Hepatocyte (in vitro differentiated cells): ENCODE measurements at regions not wholly inside any gene's neighbourhood (a gene's known extent, or its start where the extent isn't known, plus 50 kb on each side); places are given as distances from the start of the nearest gene placed in this dataset.

Experiments used
- DNase-seq: peaks from one replicate; pipeline ENCODE4 v3.0.0-alpha.2; 2016; ENCODE audit warnings: low spot score
- H2AFZ ChIP-seq: fragments of 200-600 bp; sonication (generic); 2 replicates; pipeline ENCODE4 v1.6.0; 2016; ENCODE audit warnings: antibody characterized with exemption, mild to moderate bottlenecking
- H3K27ac ChIP-seq: fragments of 200-600 bp; sonication (generic); 2 replicates; pipeline ENCODE4 v1.5.1; 2016; ENCODE audit warnings: mild to moderate bottlenecking
- H3K27me3 ChIP-seq: fragments of 200-600 bp; sonication (generic); 2 replicates; pipeline ENCODE4 v1.6.1; 2016
- H3K36me3 ChIP-seq: fragments of 200-600 bp; sonication (generic); replicated peaks from 2 replicates; pipeline ENCODE4 v1.5.1; 2016; ENCODE audit warnings: low read depth; ENCODE audit not compliant: insufficient read depth
- H3K4me1 ChIP-seq: fragments of 200-600 bp; sonication (generic); 2 replicates; pipeline ENCODE4 v1.5.1; 2016; ENCODE audit warnings: mild to moderate bottlenecking, moderate library complexity; ENCODE audit not compliant: insufficient read depth
- H3K4me2 ChIP-seq: fragments of 200-600 bp; sonication (generic); 2 replicates; pipeline ENCODE4 v1.6.0; 2016
- H3K4me3 ChIP-seq: fragments of 200-600 bp; sonication (generic); 2 replicates; pipeline ENCODE4 v1.5.1; 2016; ENCODE audit warnings: mild to moderate bottlenecking
- H3K79me2 ChIP-seq: fragments of 200-600 bp; sonication (generic); 2 replicates; pipeline ENCODE4 v1.6.0; 2017; ENCODE audit warnings: mild to moderate bottlenecking
- H3K9me2 ChIP-seq: fragments of 200-600 bp; sonication (generic); replicated peaks from 2 replicates; pipeline ENCODE4 v1.6.0; 2017; ENCODE audit warnings: mild to moderate bottlenecking; ENCODE audit not compliant: insufficient read depth
- H3K9me3 ChIP-seq: fragments of 200-600 bp; sonication (generic); 2 replicates; pipeline ENCODE4 v1.5.1; 2016; ENCODE audit warnings: low read depth, mild to moderate bottlenecking
- H4K20me1 ChIP-seq: fragments of 200-600 bp; sonication (generic); 2 replicates; pipeline ENCODE4 v1.6.0; 2016; ENCODE audit warnings: mild to moderate bottlenecking; ENCODE audit not compliant: insufficient read depth, poor library complexity, severe bottlenecking
- EZH2 ChIP-seq: fragments of 200-600 bp; sonication (generic); IDR thresholded peaks from 2 replicates; pipeline ENCODE4 v1.6.1; 2016; ENCODE audit warnings: antibody characterized with exemption, mild to moderate bottlenecking, borderline replicate concordance
- EZH2phosphoT487 ChIP-seq: fragments of 200-600 bp; sonication (generic); IDR thresholded peaks from one replicate; pipeline ENCODE4 v1.6.1; 2018; ENCODE audit warnings: antibody characterized with exemption, mild to moderate bottlenecking, low read depth, moderate library complexity; ENCODE audit not compliant: unreplicated experiment, severe bottlenecking
- WGBS: methylation state at CpG from one replicate; pipeline ENCODE4 v1.1.6; 2016; ENCODE audit warnings: low lambda C conversion rate; ENCODE audit errors: missing lambda C conversion rate; 5-methylcytosine and 5-hydroxymethylcytosine counted together
- TF ChIP-seq, protein P1 (sequence below): fragments of 200-600 bp; sonication (generic); IDR thresholded peaks from 2 replicates; pipeline ENCODE4 v1.5.1; 2016; ENCODE audit warnings: antibody characterized with exemption, mild to moderate bottlenecking; ENCODE audit not compliant: poor library complexity

DNA sequence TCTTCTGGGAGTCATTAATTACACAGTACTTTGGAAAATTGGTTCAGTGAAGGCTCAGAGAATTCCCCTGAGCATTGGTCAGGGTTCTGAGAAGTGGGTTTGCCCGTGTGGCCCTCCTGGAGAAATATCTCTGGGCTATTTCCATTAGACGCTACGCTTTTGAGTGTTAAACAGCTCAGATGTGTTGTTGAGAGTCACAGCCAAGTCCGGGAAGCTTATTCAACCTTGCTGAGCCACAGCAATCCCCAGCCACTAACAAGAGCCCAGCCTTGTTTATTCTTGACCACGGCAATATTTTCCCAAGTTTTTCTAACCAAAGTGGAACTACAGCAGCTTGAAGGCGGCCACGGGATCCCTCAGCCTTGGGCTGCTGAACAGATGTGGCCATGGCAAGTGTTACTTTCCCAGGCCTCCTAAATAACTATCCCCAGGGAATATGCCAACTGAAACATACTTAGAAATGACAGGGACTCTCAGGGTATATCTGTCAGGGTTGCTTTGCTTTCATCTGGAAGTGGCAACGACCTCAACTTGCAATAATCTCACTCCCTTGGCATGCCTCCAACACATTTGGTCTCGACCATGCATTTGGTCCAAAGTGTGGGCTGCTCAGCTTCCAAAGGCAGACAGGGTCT, 214.7 kb downstream of the EMX2 start:
- H3K4me1 ChIP-seq: no peaks in the 10 kb centered on the region

DNA sequence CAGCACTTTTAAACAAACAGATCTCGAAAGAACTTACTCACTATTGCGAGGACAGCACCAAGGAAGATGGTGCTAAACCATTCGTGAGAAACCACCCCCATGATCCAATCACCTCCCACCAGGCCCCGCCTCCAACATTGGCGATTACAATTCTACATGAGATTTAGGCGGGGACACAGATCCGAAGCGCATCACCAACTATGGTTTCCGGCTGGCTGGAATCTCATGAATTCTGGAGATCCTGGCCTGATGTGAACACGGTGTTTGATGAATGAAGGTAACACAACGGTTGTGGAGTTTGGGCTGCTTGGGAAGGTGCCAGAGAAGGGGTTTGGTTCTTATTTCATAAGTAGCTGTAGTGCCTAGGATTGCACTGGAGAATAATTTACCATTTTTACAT, 216.7 kb downstream of the EMX2 start:
- Histone ChIP-seq H3K4me3 (no peak overlapping the region), H3K4me1 (no peaks in the 10 kb centered on the region), H3K27me3 (peaks cover 10% of the 10 kb centered on the region), H2AFZ (no peak overlapping the region), H3K79me2 (no peaks in the 10 kb centered on the region), H3K9me3 (no peaks in the 10 kb centered on the region), H3K36me3 (no peaks in the 10 kb centered on the region), H3K9me2 (no peaks in the 10 kb centered on the region), H4K20me1 (no peaks in the 10 kb centered on the region), H3K27ac (no peak overlapping the region), H3K4me2 (no peak overlapping the region)
- TF ChIP-seq EZH2phosphoT487 (no peak), EZH2 (no peak)
- no peak for DNase-seq
- WGBS: 93% methylated on average over 11 of the region's 11 CpGs

More for the DNA sequence above, 214.7 kb downstream of the EMX2 start:
- H3K9me2 ChIP-seq: no peaks in the 10 kb centered on the region
- TF ChIP-seq EZH2phosphoT487: no peak
- no peak for TF ChIP-seq EZH2
- no peaks in the 10 kb centered on the region for H3K36me3 ChIP-seq
- H3K9me3 ChIP-seq: no peaks in the 10 kb centered on the region
- H4K20me1 ChIP-seq: no peaks in the 10 kb centered on the region
- H2AFZ ChIP-seq: no peak overlapping the region
- no peak for DNase-seq
- no peak overlapping the region for H3K4me2 ChIP-seq
- peaks cover 6% of the 10 kb centered on the region for H3K27me3 ChIP-seq
- WGBS: 82% methylated on average over 9 of the region's 9 CpGs
- no peak overlapping the region for H3K27ac ChIP-seq
- H3K79me2 ChIP-seq: no peaks in the 10 kb centered on the region
- no peak overlapping the region for H3K4me3 ChIP-seq

DNA sequence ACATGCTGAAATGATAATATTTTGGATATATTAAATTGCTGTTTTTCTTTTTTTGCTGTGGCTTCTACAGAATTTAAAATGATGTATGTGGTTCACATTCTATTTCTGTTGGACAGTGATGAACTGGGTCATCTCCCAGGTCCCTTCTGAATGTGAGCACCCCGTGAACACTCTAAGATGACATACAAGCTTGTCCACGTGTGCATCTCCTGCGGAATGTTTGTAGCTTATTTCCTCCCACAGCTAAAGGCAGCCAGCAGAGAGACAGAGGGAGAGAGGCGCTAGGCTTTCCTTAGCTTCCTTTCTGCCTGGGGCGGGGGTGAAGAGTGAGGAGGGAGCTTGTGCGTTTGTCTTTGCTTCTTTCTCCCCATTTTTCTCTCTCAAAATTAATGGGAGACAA, 219.1 kb downstream of the EMX2 start:
- 78% methylated on average over 6 of the region's 6 CpGs for WGBS
- no peak overlapping the region for H3K27ac ChIP-seq

DNA sequence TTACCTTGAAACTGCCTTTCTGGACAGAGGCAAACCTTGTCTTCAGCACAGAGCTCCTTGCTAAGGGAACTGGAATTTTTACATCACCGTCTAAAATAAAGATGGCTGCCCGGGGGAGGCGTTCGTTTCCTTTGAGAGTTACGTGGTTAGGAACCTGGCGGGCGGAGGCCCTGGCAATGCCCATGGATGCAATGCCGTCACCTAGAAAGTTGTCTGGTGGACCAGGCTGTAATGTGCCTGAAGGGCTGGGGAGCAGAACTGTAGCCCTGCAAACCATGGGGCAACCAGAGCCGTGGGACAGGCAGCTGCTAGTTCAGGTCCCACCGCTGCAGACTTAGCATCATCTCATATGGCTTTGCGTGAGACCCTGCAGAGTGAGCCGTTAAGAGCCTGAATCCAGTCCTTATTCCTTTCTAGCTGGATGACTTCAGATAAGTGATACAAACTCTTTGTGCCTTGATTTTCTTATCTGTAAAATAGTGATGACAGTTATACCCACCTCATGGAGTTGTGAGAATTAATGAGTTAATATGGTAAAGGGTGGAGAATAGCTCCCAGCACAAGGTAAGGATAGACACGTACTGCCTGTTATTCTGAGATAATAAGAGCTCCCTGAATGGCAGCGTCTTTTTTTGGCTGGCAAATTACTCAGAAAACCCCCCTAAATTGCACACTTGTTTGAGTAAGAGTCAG, 219.7 kb downstream of the EMX2 start:
- Histone ChIP-seq H2AFZ (no peak overlapping the region), H3K4me1 (no peaks in the 10 kb centered on the region), H3K4me3 (no peak overlapping the region), H3K36me3 (no peaks in the 10 kb centered on the region), H3K9me3 (no peaks in the 10 kb centered on the region), H4K20me1 (no peaks in the 10 kb centered on the region), H3K4me2 (no peak overlapping the region), H3K9me2 (no peaks in the 10 kb centered on the region), H3K27ac (no peak overlapping the region), H3K79me2 (no peaks in the 10 kb centered on the region), H3K27me3 (peaks cover 10% of the 10 kb centered on the region)
- no peak for DNase-seq
- TF ChIP-seq EZH2 (no peak), EZH2phosphoT487 (no peak)
- TF ChIP-seq, protein P1, sequence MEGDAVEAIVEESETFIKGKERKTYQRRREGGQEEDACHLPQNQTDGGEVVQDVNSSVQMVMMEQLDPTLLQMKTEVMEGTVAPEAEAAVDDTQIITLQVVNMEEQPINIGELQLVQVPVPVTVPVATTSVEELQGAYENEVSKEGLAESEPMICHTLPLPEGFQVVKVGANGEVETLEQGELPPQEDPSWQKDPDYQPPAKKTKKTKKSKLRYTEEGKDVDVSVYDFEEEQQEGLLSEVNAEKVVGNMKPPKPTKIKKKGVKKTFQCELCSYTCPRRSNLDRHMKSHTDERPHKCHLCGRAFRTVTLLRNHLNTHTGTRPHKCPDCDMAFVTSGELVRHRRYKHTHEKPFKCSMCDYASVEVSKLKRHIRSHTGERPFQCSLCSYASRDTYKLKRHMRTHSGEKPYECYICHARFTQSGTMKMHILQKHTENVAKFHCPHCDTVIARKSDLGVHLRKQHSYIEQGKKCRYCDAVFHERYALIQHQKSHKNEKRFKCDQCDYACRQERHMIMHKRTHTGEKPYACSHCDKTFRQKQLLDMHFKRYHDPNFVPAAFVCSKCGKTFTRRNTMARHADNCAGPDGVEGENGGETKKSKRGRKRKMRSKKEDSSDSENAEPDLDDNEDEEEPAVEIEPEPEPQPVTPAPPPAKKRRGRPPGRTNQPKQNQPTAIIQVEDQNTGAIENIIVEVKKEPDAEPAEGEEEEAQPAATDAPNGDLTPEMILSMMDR: no peak
- 86% methylated on average over 14 of the region's 14 CpGs for WGBS

More for the DNA sequence above, 219.1 kb downstream of the EMX2 start:
- TF ChIP-seq EZH2 (no peak), EZH2phosphoT487 (no peak)
- TF ChIP-seq, protein P1: no peak
- no peak overlapping the region for H3K4me2 ChIP-seq
- no peaks in the 10 kb centered on the region for H3K4me1 ChIP-seq
- no peak overlapping the region for H3K4me3 ChIP-seq
- no peaks in the 10 kb centered on the region for H3K9me3 ChIP-seq
- H3K79me2 ChIP-seq: no peaks in the 10 kb centered on the region
- no peak overlapping the region for H2AFZ ChIP-seq
- H3K27me3 ChIP-seq: peaks cover 10% of the 10 kb centered on the region
- no peaks in the 10 kb centered on the region for H3K9me2 ChIP-seq
- H4K20me1 ChIP-seq: no peaks in the 10 kb centered on the region
- H3K36me3 ChIP-seq: no peaks in the 10 kb centered on the region
- no peak for DNase-seq
